Tongue (tissue), 1 donor: ENCODE measurements at regions not wholly inside any gene's neighbourhood (a gene's known extent, or its start where the extent isn't known, plus 50 kb on each side); places are given as distances from the start of the nearest gene placed in this dataset.
"Not testable (repeated sequence)": the region's sequence is repeated elsewhere in the genome, so short reads cannot be mapped to it uniquely, and the experiment has no call there.

Source experiments
- DNase-seq: peaks from one replicate; pipeline ENCODE4 v3.0.0-alpha.2; 2015

- DNase-seq = no peak
Measured at GRCh38 chr6:82118150-82118562, 129.4 kb downstream of the IBTK start.

DNA sequence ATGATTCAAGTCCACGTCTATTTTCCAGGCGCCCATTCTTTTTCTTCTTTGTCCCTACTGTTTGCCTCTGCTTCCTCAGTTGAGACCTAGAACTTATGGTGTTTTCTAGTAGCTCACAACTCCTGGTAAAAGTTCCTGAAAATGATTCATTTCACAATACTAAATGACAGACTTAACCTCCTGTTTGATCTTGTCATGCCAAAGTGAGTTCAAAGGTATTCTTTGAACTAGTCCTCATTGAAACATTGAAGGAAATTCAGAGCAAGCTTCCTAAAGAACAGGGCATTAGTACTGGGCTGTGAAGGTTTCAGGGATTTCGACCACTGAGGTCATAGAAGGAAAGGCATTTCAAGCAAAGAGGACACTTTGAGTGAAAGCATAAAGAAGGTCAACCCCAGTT lies 132.8 kb downstream of the IBTK start:
- no peak for DNase-seq

- no peak for DNase-seq
Measured at GRCh38 chr6:82113231-82113630, 134.3 kb downstream of the IBTK start.

GRCh38 chr6:82111818-82112217 lies 135.7 kb downstream of the IBTK start:
- no peak for DNase-seq

GRCh38 chr6:82111114-82111513 lies 136.4 kb downstream of the IBTK start:
- no peak for DNase-seq

GRCh38 chr6:82103171-82103570 lies 144.4 kb downstream of the IBTK start:
- not testable (repeated sequence) for DNase-seq

DNA sequence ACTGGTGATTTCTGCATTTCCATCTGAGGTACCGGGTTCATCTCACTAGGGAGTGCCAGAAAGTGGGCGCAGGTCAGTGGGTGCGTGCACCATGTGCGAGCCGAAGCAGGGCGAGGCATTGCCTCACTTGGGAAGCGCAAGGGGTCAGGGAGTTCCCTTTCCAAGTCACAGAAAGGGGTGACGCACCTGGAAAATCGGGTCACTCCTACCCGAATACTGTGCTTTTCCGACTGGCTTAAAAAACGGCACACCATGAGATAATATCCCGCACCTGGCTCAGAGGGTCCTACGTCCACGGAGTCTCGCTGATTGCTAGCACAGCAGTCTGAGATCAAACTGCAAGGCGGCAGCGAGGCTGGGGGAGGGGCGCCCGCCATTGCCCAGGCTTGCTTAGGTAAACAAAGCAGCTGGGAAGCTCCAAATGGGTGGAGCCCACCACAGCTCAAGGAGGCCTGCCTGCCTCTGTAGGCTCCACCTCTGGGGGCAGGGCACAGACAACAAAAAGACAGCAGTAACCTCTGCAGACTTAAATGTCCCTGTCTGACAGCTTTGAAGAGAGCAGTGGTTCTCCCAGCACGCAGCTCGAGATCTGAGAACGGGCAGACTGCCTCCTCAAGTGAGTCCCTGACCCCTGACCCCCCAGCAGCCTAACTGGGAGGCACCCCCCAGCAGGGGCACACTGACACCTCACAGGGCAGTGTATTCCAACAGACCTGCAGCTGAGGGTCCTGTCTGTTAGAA lies 146.0 kb downstream of the IBTK start:
- DNase-seq = not testable (repeated sequence)

- not testable (repeated sequence) for DNase-seq
Measured at GRCh38 chr6:82100763-82101162, 146.8 kb downstream of the IBTK start.

DNA sequence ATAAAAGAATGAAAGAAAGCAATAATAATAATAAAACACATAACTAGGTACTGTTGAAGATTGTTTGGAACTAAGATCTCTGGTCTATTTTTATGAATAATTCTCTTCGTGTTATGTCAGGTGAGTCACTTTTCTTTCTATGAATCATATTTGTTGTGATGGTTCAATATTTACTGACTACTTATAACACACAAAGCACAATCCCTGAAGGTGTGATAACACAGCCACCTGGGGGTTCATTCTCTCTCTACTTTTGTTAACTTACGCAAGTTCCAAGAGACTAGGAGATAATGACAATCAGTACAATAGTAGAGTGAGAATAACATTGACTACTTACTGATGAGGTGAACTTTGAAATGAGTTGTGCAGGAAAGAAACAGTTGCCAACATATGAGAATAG lies 149.9 kb downstream of the IBTK start:
- no peak for DNase-seq

- DNase-seq = no peak
Measured at GRCh38 chr6:82095091-82095490, 152.5 kb downstream of the IBTK start.

DNA sequence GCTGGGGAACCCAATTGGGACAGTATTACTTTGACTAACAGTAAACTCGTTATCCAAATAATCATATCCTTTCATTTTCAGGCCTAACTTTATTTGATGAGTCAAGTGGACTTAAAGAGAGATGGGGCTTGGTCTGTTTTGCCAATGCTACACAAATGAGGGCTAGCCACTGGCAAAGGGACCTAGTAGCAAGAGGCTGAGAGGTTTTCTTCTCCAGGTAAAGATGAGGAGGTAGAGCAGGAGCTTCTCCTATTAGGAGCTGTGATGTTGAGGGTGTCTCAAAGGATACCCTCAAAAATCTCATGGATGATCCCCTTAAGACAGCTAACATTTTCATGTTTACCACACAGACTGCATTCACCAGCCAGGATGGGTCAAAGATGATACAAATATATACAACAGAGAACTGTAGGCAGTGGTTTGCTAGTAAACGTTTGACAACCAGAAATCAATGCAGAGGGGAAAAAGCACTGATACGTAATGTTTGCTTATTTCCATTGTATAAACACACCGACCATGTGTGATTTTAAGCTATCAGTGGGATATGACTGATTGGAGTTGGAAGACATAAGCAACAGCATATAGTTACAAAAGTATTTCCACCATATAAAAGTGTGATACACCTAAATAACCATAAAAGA lies 153.3 kb downstream of the IBTK start:
- DNase-seq = no peak

DNA sequence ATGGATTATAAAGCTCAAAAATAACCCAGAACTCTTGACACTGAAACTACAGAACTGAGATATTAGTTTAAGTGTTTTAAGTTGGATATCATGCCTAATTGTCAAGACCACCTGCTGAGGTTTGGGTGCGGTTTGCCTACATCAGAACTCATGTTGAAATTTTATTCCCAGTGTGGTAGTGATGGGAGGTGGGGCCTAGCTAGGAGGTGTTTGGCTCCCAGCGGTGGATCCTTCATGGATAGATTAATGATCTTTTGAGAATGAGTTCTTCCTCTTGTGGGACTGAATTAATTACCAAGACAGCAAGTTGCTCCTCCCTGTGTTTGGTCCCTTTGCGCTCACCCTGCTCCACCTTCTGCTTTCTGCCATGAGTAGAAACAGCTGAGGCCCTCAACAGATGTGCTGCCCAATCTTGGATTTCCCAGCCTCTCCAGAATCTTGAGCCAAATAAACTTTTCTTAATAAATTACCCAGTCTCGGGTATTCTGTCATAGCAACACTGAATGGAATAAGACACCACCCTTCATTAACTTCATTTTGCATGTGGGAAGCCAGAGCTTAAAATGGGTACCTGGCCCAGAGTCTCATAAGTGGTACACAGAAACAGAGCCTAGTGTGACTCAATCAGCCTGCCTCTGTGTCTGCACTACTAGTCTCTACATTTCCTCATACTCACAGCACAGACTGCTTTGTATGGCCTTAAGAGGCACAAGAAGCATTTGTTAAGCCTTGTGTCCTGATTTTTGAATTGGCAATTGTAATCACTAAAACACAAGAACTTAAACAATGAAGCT lies 158.4 kb downstream of the IBTK start:
- DNase-seq = no peak

- no peak for DNase-seq
Measured at GRCh38 chr6:82086944-82087343, 160.6 kb downstream of the IBTK start.

DNA sequence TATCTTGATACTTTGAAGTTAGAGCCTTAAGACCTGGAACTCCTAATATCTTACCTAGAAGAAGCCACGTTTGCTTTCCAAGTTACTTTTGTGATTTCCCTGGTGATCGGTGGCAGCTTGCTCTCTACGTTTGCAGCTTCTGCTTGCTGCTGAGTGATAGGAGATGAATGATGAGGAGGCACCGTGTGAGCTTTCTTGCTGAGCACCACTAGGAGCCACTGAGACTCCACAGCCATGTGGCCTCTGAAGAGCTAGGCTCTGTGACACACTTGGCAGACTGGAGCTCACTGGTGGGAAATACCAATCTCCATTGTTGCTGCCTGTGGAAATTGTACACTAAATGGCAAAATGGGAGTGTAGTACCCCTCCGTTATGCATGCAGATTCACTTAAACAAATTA lies 161.8 kb downstream of the IBTK start:
- DNase-seq = no peak

DNA sequence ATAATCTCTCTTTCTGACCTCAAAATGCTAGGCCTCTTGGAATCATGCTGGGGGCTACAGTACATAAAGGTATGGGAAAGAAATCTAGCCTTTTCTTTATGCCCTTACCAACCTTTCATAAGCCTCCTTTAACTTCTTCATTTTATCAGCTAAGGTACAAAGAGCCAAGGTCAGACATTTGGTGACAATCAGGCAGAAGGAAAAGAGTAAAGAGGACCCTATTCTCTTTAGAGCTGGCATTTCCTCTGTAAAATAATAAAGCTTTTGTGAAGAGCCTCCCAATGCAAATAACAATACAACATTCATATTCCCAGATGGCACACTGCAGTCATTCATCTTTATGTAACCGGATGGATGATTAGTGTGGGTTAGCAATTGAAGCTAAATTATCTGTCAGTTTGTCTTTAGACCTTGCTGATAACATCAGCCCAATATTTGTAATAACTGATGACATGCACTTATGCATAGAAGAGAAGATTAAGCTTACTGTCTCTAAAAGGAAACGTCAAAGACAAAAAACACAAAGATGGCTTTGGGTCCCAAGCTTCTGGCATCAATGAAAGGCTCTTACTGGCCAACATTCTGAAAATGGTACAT lies 163.1 kb downstream of the IBTK start:
- no peak for DNase-seq

DNA sequence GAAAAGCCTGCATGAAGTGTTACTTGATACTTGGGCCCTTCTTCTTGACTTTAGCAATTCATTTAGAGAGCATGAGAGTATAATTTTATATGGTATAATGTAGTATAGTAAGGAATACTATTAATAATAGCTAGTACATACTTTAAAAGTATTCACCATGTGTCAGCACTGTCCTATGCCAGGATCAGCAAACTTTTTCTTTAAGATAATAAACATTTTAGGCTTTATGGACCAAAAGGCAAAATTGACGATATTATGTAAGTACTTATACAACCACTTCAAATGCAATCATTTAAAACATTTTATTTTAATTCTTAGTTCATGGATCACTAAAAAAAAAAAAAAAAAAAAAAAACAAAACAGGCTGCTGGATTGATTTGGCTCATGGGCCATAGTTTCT lies 163.9 kb downstream of the IBTK start:
- DNase-seq = no peak

- DNase-seq = no peak
Measured at GRCh38 chr6:82080767-82081166, 166.8 kb downstream of the IBTK start.

DNA sequence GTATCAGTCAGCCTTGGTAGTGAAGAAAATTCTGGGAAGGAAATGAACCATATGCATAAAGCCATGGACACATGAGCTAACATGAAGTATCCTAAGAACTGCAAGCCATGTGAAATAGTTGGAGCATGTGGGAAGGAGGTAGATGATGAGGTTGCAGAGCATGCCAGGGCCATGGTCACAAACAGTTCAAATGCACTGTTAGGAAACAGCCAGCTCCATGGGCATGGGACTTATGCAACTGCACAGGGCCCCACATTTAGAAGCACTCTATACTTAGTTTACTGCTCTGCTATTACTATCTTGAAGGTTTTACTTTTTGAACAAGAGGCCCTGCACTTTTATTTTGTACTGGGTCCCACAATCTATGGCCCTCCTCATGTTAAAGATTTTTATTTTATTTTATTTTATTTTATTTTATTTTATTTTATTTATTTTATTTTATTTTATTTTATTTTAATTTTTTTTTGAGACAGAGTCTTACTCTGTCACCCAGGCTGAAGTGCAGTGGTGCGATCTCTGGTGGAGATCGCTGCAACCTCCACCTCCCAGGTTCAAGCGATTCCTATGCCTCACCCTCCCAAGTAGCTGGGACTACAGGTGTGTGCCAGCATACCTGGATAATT lies 169.1 kb downstream of the IBTK start:
- no peak for DNase-seq

GRCh38 chr6:82076916-82077315 lies 170.6 kb downstream of the IBTK start:
- DNase-seq = peak; percentile 9

DNA sequence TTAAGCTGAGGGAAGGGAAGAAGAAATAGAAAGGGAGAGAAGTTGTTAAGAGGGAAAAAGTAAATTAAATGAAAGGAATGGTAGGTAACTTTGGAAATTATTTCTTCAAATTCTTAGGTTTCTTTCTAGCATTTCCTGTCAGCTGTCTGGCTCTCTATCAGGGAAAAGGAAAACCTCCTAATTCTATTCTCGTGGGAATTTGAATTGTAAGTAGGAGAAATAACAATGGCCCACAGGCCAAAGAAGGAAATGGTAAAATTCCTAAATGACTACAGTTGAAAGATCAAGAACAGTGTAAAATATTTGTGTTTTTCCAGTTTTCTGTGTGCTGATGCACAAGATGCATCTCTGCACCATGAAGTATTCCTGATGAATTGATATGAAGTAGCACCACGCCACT lies 173.0 kb downstream of the IBTK start:
- no peak for DNase-seq

DNA sequence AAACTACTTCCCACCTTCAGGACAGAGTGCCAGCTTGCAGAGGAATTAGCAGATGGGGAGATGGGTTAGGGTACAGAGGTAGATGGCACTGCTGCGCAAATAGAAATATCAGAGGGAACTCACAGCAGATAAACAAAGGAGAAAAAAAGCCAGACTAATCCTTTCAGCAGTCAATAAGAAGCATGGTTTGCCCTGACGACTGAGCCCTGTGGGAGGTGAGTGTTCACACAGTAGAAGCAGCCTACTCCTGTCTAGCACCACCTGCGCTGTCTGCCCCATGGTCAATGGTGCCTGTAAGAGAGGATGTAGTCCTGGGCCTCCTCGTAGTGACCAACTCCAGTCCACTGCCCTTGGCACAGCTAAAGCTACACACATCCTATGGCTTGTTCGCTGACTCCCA lies 174.1 kb downstream of the IBTK start:
- DNase-seq = no peak

- DNase-seq = no peak
Measured at GRCh38 chr6:82072751-82073150, 174.8 kb downstream of the IBTK start.
